ENCODE measurements at regions not wholly inside any gene's neighbourhood (a gene's known extent, or its start where the extent isn't known, plus 50 kb on each side); places are given as distances from the start of the nearest gene placed in this dataset.

GRCh38 chr5:106755066-106755465, 915.7 kb downstream of the EFNA5 start:
- TF ChIP-seq REST (IDR thresholded peaks at IDR 0.05; ENCODE audit: low read depth): no peak
- TF ChIP-seq CREB1 (IDR thresholded peaks at IDR 0.05; ENCODE audit: low read depth): no peak
- TF ChIP-seq TAF1 (IDR thresholded peaks at IDR 0.05; ENCODE audit: low read depth): no peak
- TF ChIP-seq MAX (IDR thresholded peaks at IDR 0.05): no peak
- no peak for TF ChIP-seq CEBPB (IDR thresholded peaks at IDR 0.05)
- no peak for TF ChIP-seq EGR1 (IDR thresholded peaks at IDR 0.05)
- TF ChIP-seq TEAD4 (IDR thresholded peaks at IDR 0.05): no peak
- TF ChIP-seq USF1 (IDR thresholded peaks at IDR 0.05): no peak
- TF ChIP-seq TCF12 (IDR thresholded peaks at IDR 0.05; ENCODE audit: low read depth): no peak
- no peak for TF ChIP-seq EP300 (IDR thresholded peaks at IDR 0.05; ENCODE audit: borderline replicate concordance)
- no peak for TF ChIP-seq YY1 (IDR thresholded peaks at IDR 0.05; ENCODE audit: low read depth)
- no peak for TF ChIP-seq ZBTB7A (IDR thresholded peaks at IDR 0.05; ENCODE audit: low read depth)
- no peak; the same call in 1 of the 2 replicates for TF ChIP-seq RAD21 (IDR thresholded peaks at IDR 0.05; ENCODE audit: low read depth)
- no peak for TF ChIP-seq FOXM1 (IDR thresholded peaks at IDR 0.05; ENCODE audit: borderline replicate concordance, low read depth)
- TF ChIP-seq NFIC (IDR thresholded peaks at IDR 0.05): no peak

GRCh38 chr5:106749826-106750225, 920.9 kb downstream of the EFNA5 start:
- TF ChIP-seq TEAD4 (IDR thresholded peaks at IDR 0.05) (no peak), REST (IDR thresholded peaks at IDR 0.05; ENCODE audit: low read depth) (no peak), CREB1 (IDR thresholded peaks at IDR 0.05; ENCODE audit: low read depth) (no peak), EGR1 (IDR thresholded peaks at IDR 0.05) (no peak), FOXM1 (IDR thresholded peaks at IDR 0.05; ENCODE audit: borderline replicate concordance, low read depth) (no peak)

GRCh38 chr5:106739127-106739526, 931.6 kb downstream of the EFNA5 start:
- TF ChIP-seq FOXM1 (IDR thresholded peaks at IDR 0.05; ENCODE audit: borderline replicate concordance, low read depth): no peak

GRCh38 chr5:106737111-106737510, 933.6 kb downstream of the EFNA5 start:
- TF ChIP-seq REST (IDR thresholded peaks at IDR 0.05; ENCODE audit: low read depth) (no peak), FOXM1 (IDR thresholded peaks at IDR 0.05; ENCODE audit: borderline replicate concordance, low read depth) (no peak), TAF1 (IDR thresholded peaks at IDR 0.05; ENCODE audit: low read depth) (no peak), NFIC (IDR thresholded peaks at IDR 0.05) (no peak), CREB1 (IDR thresholded peaks at IDR 0.05; ENCODE audit: low read depth) (no peak), YY1 (IDR thresholded peaks at IDR 0.05; ENCODE audit: low read depth) (no peak), TEAD4 (IDR thresholded peaks at IDR 0.05) (no peak), ZBTB7A (IDR thresholded peaks at IDR 0.05; ENCODE audit: low read depth) (no peak)

- no peak for TF ChIP-seq EP300 (IDR thresholded peaks at IDR 0.05; ENCODE audit: borderline replicate concordance)
- no peak for TF ChIP-seq ZBTB7A (IDR thresholded peaks at IDR 0.05; ENCODE audit: low read depth)
- TF ChIP-seq CREB1 (IDR thresholded peaks at IDR 0.05; ENCODE audit: low read depth): no peak
- TF ChIP-seq TCF12 (IDR thresholded peaks at IDR 0.05; ENCODE audit: low read depth): no peak
- TF ChIP-seq TEAD4 (IDR thresholded peaks at IDR 0.05): no peak
- TF ChIP-seq RAD21 (IDR thresholded peaks at IDR 0.05; ENCODE audit: low read depth): no peak
- no peak for TF ChIP-seq MAX (IDR thresholded peaks at IDR 0.05)
- TF ChIP-seq YY1 (IDR thresholded peaks at IDR 0.05; ENCODE audit: low read depth): no peak
- TF ChIP-seq TAF1 (IDR thresholded peaks at IDR 0.05; ENCODE audit: low read depth): no peak
- no peak for TF ChIP-seq EGR1 (IDR thresholded peaks at IDR 0.05)
- no peak for TF ChIP-seq USF1 (IDR thresholded peaks at IDR 0.05)
- no peak for TF ChIP-seq FOXM1 (IDR thresholded peaks at IDR 0.05; ENCODE audit: borderline replicate concordance, low read depth)
- TF ChIP-seq REST (IDR thresholded peaks at IDR 0.05; ENCODE audit: low read depth): no peak
- no peak for TF ChIP-seq NFIC (IDR thresholded peaks at IDR 0.05)
- no peak for TF ChIP-seq CEBPB (IDR thresholded peaks at IDR 0.05)
Observed at GRCh38 chr5:106732624-106733023, 938.1 kb downstream of the EFNA5 start.
